Cardiac muscle cell (in vitro differentiated cells and primary cell): ENCODE measurements at regions not wholly inside any gene's neighbourhood (a gene's known extent, or its start where the extent isn't known, plus 50 kb on each side); places are given as distances from the start of the nearest gene placed in this dataset.

Source experiments
- DNase-seq, 2 donors: peaks; one replicate each; pipeline versions ENCODE4 v3.0.0 to v3.0.0-alpha.2; 2010 to 2017; ENCODE audit warnings: low read depth in 1 of 2, low spot score in 1 of 2
- H3K27ac ChIP-seq: fragments of 200-600 bp; sonication (generic); 2 replicates; pipeline ENCODE4 v1.5.1; 2016
- H3K27me3 ChIP-seq: fragments of 200-600 bp; sonication (generic); 2 replicates; pipeline ENCODE4 v1.6.0; 2016; ENCODE audit warnings: control low read depth
- H3K36me3 ChIP-seq: fragments of 200-600 bp; sonication (generic); 2 replicates; pipeline ENCODE4 v1.5.1; 2016; ENCODE audit warnings: control low read depth
- H3K4me1 ChIP-seq: fragments of 200-600 bp; sonication (generic); 2 replicates; pipeline ENCODE4 v1.8.1; 2017; ENCODE audit warnings: low read depth, mild to moderate bottlenecking, mixed run types
- H3K4me3 ChIP-seq: fragments of 200-600 bp; sonication (generic); 2 replicates; pipeline ENCODE4 v1.5.1; 2016; ENCODE audit warnings: mild to moderate bottlenecking
- H3K9me3 ChIP-seq: fragments of 200-600 bp; sonication (generic); 2 replicates; pipeline ENCODE4 v1.5.1; 2017; ENCODE audit warnings: low read depth, mild to moderate bottlenecking, control low read depth
- TF ChIP-seq, protein P1 (sequence below): IDR thresholded peaks from 2 replicates; pipeline ENCODE4 v1.5.1; 2012; ENCODE audit warnings: low read depth, mild to moderate bottlenecking, low read length

GRCh38 chr17:68792042-68792685 lies 163.0 kb downstream of the ABCA8 start:
- no peaks in the 10 kb centered on the region for H3K27me3 ChIP-seq
- H3K27ac ChIP-seq: no peak overlapping the region
- TF ChIP-seq, protein P1, sequence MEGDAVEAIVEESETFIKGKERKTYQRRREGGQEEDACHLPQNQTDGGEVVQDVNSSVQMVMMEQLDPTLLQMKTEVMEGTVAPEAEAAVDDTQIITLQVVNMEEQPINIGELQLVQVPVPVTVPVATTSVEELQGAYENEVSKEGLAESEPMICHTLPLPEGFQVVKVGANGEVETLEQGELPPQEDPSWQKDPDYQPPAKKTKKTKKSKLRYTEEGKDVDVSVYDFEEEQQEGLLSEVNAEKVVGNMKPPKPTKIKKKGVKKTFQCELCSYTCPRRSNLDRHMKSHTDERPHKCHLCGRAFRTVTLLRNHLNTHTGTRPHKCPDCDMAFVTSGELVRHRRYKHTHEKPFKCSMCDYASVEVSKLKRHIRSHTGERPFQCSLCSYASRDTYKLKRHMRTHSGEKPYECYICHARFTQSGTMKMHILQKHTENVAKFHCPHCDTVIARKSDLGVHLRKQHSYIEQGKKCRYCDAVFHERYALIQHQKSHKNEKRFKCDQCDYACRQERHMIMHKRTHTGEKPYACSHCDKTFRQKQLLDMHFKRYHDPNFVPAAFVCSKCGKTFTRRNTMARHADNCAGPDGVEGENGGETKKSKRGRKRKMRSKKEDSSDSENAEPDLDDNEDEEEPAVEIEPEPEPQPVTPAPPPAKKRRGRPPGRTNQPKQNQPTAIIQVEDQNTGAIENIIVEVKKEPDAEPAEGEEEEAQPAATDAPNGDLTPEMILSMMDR: no peak

GRCh38 chr17:68790931-68791330 lies 164.3 kb downstream of the ABCA8 start:
- Histone ChIP-seq H3K9me3 (no peaks in the 10 kb centered on the region), H3K4me1 (peaks cover 4% of the 10 kb centered on the region), H3K27ac (no peak overlapping the region), H3K4me3 (no peak overlapping the region), H3K36me3 (no peaks in the 10 kb centered on the region), H3K27me3 (no peaks in the 10 kb centered on the region)
- TF ChIP-seq, protein P1: no peak
- peak in 1 of 2 donors; percentile 53 for DNase-seq

More at GRCh38 chr17:68792042-68792685, 163.0 kb downstream of the ABCA8 start:
- DNase-seq: peak in 1 of 2 donors; percentile 92
- Histone ChIP-seq H3K4me3 (no peak overlapping the region), H3K4me1 (peaks cover 4% of the 10 kb centered on the region), H3K36me3 (no peaks in the 10 kb centered on the region), H3K9me3 (no peaks in the 10 kb centered on the region)

- DNase-seq: peak in 1 of 2 donors; percentile 29
- TF ChIP-seq, protein P1: no peak
- Histone ChIP-seq H3K36me3 (no peaks in the 10 kb centered on the region), H3K9me3 (no peaks in the 10 kb centered on the region), H3K4me1 (peaks cover 4% of the 10 kb centered on the region), H3K27me3 (no peaks in the 10 kb centered on the region), H3K27ac (no peak overlapping the region), H3K4me3 (no peak overlapping the region)
Measured at GRCh38 chr17:68790492-68790891, 164.7 kb downstream of the ABCA8 start.

DNA sequence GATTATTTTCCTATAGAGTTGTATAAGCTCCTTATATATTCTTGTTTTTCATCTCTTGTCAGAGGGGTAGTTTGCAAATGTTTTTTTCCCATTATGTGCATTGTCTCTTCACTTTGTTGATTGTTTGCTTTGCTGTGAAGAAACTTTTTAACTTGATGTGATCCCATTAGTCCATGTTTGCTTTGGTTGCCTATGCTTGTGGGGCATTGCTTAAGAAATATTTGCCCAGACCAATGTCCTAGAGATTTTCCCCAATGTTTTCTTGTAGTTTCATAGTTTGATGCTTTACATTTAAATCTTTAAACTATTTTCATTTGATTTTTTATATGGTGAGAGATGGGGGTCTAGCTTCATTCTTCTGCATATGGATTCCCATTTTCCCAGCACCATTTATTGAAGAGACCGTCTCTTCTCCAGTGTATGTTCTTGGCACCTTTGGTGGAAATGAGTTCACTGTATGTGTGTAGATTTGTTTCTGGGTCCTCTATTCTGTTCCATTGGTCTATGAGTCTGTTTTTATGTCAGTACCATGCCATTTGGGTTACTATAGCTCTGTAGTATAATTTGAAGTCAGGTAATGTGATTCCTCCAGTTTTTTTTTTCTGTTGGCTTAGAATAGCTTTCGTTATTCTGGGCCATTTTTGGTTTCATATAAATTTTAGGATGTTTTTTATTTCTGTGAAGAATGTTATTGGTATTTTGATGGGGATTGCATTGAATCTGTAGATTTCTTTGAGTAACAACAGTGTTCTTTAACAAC lies 165.8 kb downstream of the ABCA8 start:
- Histone ChIP-seq H3K4me3 (no peak overlapping the region), H3K36me3 (no peaks in the 10 kb centered on the region), H3K9me3 (no peaks in the 10 kb centered on the region), H3K27me3 (no peaks in the 10 kb centered on the region), H3K27ac (no peak overlapping the region), H3K4me1 (peaks cover 4% of the 10 kb centered on the region)
- TF ChIP-seq, protein P1: no peak
- DNase-seq: no peak

DNA sequence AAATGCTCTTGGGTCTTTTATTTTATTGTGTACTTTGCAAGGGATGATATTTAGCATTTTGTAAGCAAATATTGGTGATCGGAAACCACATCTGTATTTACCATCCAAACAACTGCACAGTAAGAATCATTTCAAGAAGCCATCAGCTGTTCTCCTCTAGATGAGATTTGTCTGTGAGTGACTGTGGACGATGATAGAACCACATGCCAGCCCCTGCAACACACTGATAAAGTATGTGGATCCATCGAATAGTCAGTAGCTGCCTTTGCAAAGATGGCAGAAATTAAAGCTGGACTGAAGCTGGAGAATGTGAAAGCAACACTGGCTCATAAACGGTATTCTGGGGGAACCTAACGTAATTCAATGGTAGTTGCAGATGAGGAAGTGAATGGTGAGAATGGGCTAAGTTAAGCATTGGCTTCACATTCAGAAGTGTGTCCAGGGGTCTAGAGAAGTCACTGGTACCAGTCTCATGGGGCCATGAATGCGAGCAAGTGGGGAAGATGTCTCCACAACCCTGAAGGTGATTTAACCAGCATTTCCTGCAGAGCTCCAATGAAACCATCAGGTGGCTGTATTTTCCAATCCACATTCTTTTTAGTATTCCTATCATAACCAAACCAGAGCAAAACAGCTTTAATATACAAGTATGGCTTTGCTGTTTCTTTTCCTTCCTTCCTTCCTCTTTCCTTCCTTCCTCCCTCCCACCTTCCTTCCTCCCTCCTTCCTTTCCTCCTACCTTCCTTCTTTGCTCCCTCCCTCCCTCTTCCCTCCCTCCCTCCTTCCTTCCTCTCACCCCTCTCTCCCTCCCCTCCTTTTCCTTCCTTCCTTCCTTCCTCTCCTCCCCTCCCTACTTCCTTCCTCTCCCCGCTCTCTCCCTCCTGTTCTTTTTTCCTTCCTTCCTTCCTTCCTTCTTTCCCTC lies 169.4 kb downstream of the ABCA8 start:
- Histone ChIP-seq H3K27me3 (no peaks in the 10 kb centered on the region), H3K4me1 (no peaks in the 10 kb centered on the region), H3K9me3 (no peaks in the 10 kb centered on the region), H3K4me3 (no peak overlapping the region), H3K36me3 (no peaks in the 10 kb centered on the region), H3K27ac (no peak overlapping the region)
- DNase-seq: no peak
- TF ChIP-seq, protein P1: no peak
